Retinal pigment epithelial cell (primary cell): ENCODE measurements at regions not wholly inside any gene's neighbourhood (a gene's known extent, or its start where the extent isn't known, plus 50 kb on each side); places are given as distances from the start of the nearest gene placed in this dataset.

Experiments used
- DNase-seq: peaks from one replicate; pipeline ENCODE4 v3.0.0-alpha.2; 2010; ENCODE audit warnings: low read depth
- H3K4me3 ChIP-seq: 2 replicates; pipeline ENCODE4 v1.5.1; 2011; ENCODE audit warnings: mild to moderate bottlenecking, low read length, control low read depth, moderate library complexity
- CTCF ChIP-seq: conservative IDR thresholded peaks from 2 replicates; pipeline ENCODE4 v1.5.1; 2011; ENCODE audit warnings: low read depth, low read length, control low read depth, inconsistent platforms

GRCh38 chr11:98829971-98830370 lies 190.8 kb upstream of the CNTN5 start:
- H3K4me3 ChIP-seq = no peak overlapping the region
- no peak for DNase-seq
- no peak for TF ChIP-seq CTCF

- H3K4me3 ChIP-seq = no peak overlapping the region
- no peak for DNase-seq
- no peak for TF ChIP-seq CTCF
Observed at GRCh38 chr11:98834776-98835175, 186.0 kb upstream of the CNTN5 start.

- DNase-seq = no peak
- TF ChIP-seq CTCF = no peak
Observed at GRCh38 chr11:98835335-98835734, 185.4 kb upstream of the CNTN5 start.

GRCh38 chr11:98836156-98836555 lies 184.6 kb upstream of the CNTN5 start:
- no peak for TF ChIP-seq CTCF
- H3K4me3 ChIP-seq = no peak overlapping the region
- DNase-seq = no peak

More at GRCh38 chr11:98835335-98835734, 185.4 kb upstream of the CNTN5 start:
- H3K4me3 ChIP-seq = no peak overlapping the region

GRCh38 chr11:98842187-98842586 lies 178.6 kb upstream of the CNTN5 start:
- DNase-seq = no peak
- TF ChIP-seq CTCF = no peak
- no peak overlapping the region for H3K4me3 ChIP-seq

- TF ChIP-seq CTCF = no peak
- DNase-seq = no peak
- no peak overlapping the region for H3K4me3 ChIP-seq
Observed at GRCh38 chr11:98862169-98862568, 158.6 kb upstream of the CNTN5 start.

GRCh38 chr11:98871690-98872089 lies 149.1 kb upstream of the CNTN5 start:
- TF ChIP-seq CTCF = no peak
- no peak overlapping the region for H3K4me3 ChIP-seq
- DNase-seq = no peak
